Breast epithelium (tissue), 4 donors: ENCODE measurements at regions not wholly inside any gene's neighbourhood (a gene's known extent, or its start where the extent isn't known, plus 50 kb on each side); places are given as distances from the start of the nearest gene placed in this dataset.
A peak's percentile ranks its signal among the peaks of the same experiment; 100 is the strongest.

ENCODE experiments used
- DNase-seq, 2 donors: peaks; one replicate each; pipeline ENCODE4 v3.0.0-alpha.2; 2019; ENCODE audit warnings: low spot score in 2 of 2
- H3K27ac ChIP-seq, 2 donors: fragments of 200-600 bp; sonication (generic) in 1 of 2; one replicate each; pipeline ENCODE4 v1.5.1; 2016 to 2019; ENCODE audit warnings: mild to moderate bottlenecking in 1 of 2
- H3K27me3 ChIP-seq, 2 donors: fragments of 200-600 bp; sonication (generic) in 1 of 2; one replicate each; pipeline versions ENCODE4 v1.5.1 to v1.6.0; 2017 to 2019; ENCODE audit warnings: control low read depth in 1 of 2, mild to moderate bottlenecking in 1 of 2
- H3K36me3 ChIP-seq: fragments of 200-600 bp; one replicate; pipeline ENCODE4 v1.5.1; 2019
- H3K4me1 ChIP-seq, 2 donors: fragments of 200-600 bp; sonication (generic); one replicate each; pipeline ENCODE4 v1.5.1; 2016 to 2019; ENCODE audit warnings: control low read depth in 1 of 2
- H3K4me3 ChIP-seq, 3 donors: fragments of 200-600 bp; sonication (generic); 1 replicate in 2 of 3; 2 replicates in 1 of 3; pipeline ENCODE4 v1.5.1; 2016 to 2019; ENCODE audit warnings: mild to moderate bottlenecking in 3 of 3, moderate library complexity in 2 of 3
- H3K9me3 ChIP-seq, 2 donors: fragments of 200-600 bp; sonication (generic) in 1 of 2; one replicate each; pipeline ENCODE4 v1.5.1; 2016 to 2019; ENCODE audit warnings: control low read depth in 1 of 2
- POLR2A ChIP-seq: fragments of 450-650 bp; IDR thresholded peaks from one replicate; pipeline ENCODE4 v1.6.1; 2016; ENCODE audit warnings: antibody characterized with exemption, mild to moderate bottlenecking, moderate library complexity
- POLR2AphosphoS5 ChIP-seq, 3 donors: sonication (generic); formaldehyde crosslinking; IDR thresholded peaks; one replicate each; pipeline ENCODE4 v1.6.1; 2017; ENCODE audit warnings: antibody characterized with exemption in 3 of 3
- intact Hi-C: fragments of 100-400 bp; cut with DNase I; formaldehyde crosslinking; loops from one replicate; pipeline ENCODE4 v1.15.1; 2023; ENCODE audit warnings: low total_unique reads
- TF ChIP-seq, protein P1 (sequence below), 3 donors: fragments of 450-650 bp; IDR thresholded peaks; one replicate each; pipeline ENCODE4 v1.5.1; 2016 to 2017; ENCODE audit warnings: antibody characterized with exemption in 3 of 3, mild to moderate bottlenecking in 3 of 3, moderate library complexity in 3 of 3

DNA sequence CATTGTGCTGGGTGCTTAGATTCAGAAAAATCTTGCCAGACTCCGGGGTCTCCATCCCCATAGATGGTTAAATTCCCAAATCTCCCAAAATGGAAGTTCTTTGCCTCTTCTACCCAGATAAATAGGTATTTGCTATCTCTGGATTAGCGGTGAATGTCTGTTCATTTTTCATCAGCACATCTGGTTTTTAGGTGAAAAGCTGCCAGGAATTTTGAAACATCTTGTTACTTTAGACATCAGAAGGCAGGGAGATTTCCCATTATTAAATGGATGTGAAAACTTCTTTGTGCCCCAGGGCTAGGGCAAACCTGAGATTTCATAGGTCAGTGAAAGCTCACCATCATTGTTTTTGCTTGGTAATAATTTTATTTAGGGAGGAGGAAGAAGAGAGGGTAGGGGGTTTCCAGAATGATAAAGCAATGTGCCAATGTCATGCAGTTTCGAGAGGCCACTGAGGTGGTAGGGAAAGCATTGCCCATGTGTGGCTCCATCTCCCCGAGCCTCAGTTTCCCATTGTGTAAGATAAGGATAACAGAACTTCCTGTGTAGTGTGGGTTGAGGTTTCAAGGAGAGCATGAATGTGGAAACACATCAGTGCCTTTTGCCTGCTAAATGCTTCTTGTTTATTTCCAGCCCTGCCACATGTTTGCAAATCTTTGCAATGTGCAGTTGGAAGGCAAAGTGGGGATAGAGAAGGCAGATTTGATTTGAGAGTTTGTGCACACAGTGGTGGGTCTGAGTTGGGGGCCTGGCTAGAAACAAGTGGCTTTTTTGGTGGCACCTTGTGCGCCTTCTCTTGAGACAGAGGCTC, 147.2 kb upstream of the KLF4 start:
- peak overlapping the region; percentile 36 to 66 (median 55) for H3K4me3 ChIP-seq
- H3K9me3 ChIP-seq: no peaks in the 10 kb centered on the region
- no peak for DNase-seq
- H3K27me3 ChIP-seq: no peaks in the 10 kb centered on the region
- no peaks in the 10 kb centered on the region for H3K4me1 ChIP-seq
- intact Hi-C loops: no loop called here
- H3K36me3 ChIP-seq: no peaks in the 10 kb centered on the region
- TF ChIP-seq POLR2A (no peak), POLR2AphosphoS5 (IDR thresholded peaks at IDR 0.05) (no peak)
- TF ChIP-seq, protein P1, sequence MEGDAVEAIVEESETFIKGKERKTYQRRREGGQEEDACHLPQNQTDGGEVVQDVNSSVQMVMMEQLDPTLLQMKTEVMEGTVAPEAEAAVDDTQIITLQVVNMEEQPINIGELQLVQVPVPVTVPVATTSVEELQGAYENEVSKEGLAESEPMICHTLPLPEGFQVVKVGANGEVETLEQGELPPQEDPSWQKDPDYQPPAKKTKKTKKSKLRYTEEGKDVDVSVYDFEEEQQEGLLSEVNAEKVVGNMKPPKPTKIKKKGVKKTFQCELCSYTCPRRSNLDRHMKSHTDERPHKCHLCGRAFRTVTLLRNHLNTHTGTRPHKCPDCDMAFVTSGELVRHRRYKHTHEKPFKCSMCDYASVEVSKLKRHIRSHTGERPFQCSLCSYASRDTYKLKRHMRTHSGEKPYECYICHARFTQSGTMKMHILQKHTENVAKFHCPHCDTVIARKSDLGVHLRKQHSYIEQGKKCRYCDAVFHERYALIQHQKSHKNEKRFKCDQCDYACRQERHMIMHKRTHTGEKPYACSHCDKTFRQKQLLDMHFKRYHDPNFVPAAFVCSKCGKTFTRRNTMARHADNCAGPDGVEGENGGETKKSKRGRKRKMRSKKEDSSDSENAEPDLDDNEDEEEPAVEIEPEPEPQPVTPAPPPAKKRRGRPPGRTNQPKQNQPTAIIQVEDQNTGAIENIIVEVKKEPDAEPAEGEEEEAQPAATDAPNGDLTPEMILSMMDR (IDR thresholded peaks at IDR 0.05): no peak
- peak overlapping the region; percentile 86 to 98 for H3K27ac ChIP-seq

- TF ChIP-seq POLR2A: no peak
- TF ChIP-seq POLR2AphosphoS5 (IDR thresholded peaks at IDR 0.05): no peak
- TF ChIP-seq, protein P1 (IDR thresholded peaks at IDR 0.05): no peak
- Histone ChIP-seq H3K4me1 (no peaks in the 10 kb centered on the region), H3K27me3 (no peaks in the 10 kb centered on the region), H3K36me3 (no peaks in the 10 kb centered on the region), H3K4me3 (no peak overlapping the region), H3K27ac (peak overlapping the region in 1 of 2 donors; percentile 19), H3K9me3 (no peaks in the 10 kb centered on the region)
- intact Hi-C loops: no loop called here
- no peak for DNase-seq
Observed at GRCh38 chr9:107635803-107636174, 146.2 kb upstream of the KLF4 start.

DNA sequence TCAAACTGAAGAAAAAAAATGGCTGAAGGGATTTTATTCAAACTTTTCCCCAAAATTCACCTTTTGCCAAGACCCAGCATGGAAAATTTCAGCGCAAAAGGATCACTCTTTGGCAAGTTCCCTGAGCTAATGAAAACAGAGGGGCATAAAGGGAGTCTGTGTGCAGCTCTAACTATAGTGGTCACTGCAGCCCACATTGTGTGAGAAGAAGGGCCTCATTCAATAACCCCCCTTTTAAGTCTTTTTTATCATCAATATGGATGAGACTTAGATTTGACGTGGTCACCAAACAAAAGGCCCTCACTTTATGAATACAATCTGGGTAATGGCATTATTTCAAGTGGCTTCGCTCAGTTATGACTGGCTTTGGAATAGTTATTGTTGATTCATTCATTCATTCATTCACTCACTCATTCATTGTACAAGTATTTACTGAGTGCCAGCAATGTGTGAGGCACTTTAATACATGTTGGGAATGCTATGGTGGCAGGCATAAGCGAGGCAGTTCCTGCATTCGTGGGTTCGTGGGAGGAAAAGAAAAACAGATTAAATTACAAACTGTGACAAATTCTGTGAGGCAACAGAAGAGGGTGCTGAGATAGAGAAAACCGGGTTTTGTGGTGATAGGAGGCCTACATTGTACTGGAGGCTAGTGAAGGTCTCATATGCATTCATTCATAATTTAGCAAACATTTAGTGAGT, 145.7 kb upstream of the KLF4 start:
- DNase-seq: no peak
- H3K4me1 ChIP-seq: no peaks in the 10 kb centered on the region
- no peaks in the 10 kb centered on the region for H3K36me3 ChIP-seq
- no peak overlapping the region for H3K4me3 ChIP-seq
- peak overlapping the region in 1 of 2 donors; percentile 7 for H3K27ac ChIP-seq
- no peaks in the 10 kb centered on the region for H3K9me3 ChIP-seq
- TF ChIP-seq POLR2A (no peak), POLR2AphosphoS5 (IDR thresholded peaks at IDR 0.05) (no peak)
- TF ChIP-seq, protein P1 (IDR thresholded peaks at IDR 0.05): no peak
- no peaks in the 10 kb centered on the region for H3K27me3 ChIP-seq
- intact Hi-C loops: no loop called here

GRCh38 chr9:107633406-107633805, 143.8 kb upstream of the KLF4 start:
- no peak for DNase-seq
- Histone ChIP-seq H3K27ac (peak overlapping the region in 1 of 2 donors; percentile 80), H3K27me3 (no peaks in the 10 kb centered on the region), H3K4me1 (no peaks in the 10 kb centered on the region), H3K9me3 (no peaks in the 10 kb centered on the region), H3K4me3 (no peak overlapping the region), H3K36me3 (no peaks in the 10 kb centered on the region)
- TF ChIP-seq, protein P1 (IDR thresholded peaks at IDR 0.05): no peak
- no peak for TF ChIP-seq POLR2AphosphoS5 (IDR thresholded peaks at IDR 0.05)
- TF ChIP-seq POLR2A: no peak
- intact Hi-C loops: no loop called here

DNA sequence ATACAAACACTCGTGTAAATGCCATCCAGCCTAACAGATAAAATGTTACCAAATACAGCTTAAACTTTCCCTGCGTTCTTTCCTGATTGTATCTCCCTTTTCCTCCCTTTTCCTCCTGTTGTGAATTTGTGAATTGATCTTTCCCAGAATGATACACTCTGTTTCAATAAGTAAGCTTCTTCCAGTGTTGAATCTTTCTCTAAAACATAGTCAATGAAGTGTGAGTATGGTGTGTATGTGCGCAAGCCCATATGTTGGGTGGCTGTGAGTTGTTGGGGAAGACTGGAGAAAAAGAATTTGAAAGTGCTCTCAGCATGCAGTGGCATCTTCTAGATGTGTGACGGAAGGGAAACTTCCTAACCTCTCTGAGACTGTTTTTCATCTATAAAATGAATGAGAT, 143.1 kb upstream of the KLF4 start:
- Histone ChIP-seq H3K36me3 (no peaks in the 10 kb centered on the region), H3K9me3 (no peaks in the 10 kb centered on the region), H3K27ac (peak overlapping the region in 1 of 2 donors; percentile 80), H3K27me3 (no peaks in the 10 kb centered on the region), H3K4me3 (no peak overlapping the region), H3K4me1 (no peaks in the 10 kb centered on the region)
- DNase-seq: no peak
- intact Hi-C loops: no loop called here
- TF ChIP-seq, protein P1 (IDR thresholded peaks at IDR 0.05): no peak
- no peak for TF ChIP-seq POLR2AphosphoS5 (IDR thresholded peaks at IDR 0.05)
- TF ChIP-seq POLR2A: no peak
